ENCODE measurements at regions not wholly inside any gene's neighbourhood (a gene's known extent, or its start where the extent isn't known, plus 50 kb on each side); places are given as distances from the start of the nearest gene placed in this dataset.

GRCh38 chr2:236852100-236852976, 233.4 kb upstream of the COPS8 start:
- TF ChIP-seq CTCF (IDR thresholded peaks at IDR 0.05 in 2 of 3, conservative IDR thresholded peaks at IDR 0.05 in 1 of 3; ENCODE audit: insufficient read depth in 2 of 3, low read depth in 1 of 3, low read length in 3 of 3) (no peak), NFIC (IDR thresholded peaks at IDR 0.05) (no peak), MEIS2 (IDR thresholded peaks at IDR 0.05; ENCODE audit: partially characterized antibody) (no peak), TBP (optimal IDR thresholded peaks at IDR 0.05; ENCODE audit: low read depth, low read length) (no peak), ZNF77 (CRISPR knock-in tag; IDR thresholded peaks at IDR 0.05) (no peak), CHD4 (IDR thresholded peaks at IDR 0.05; ENCODE audit: insufficient read depth, insufficient replicate concordance, low read depth, low read length, poor library complexity, severe bottlenecking) (no peak), POLR2AphosphoS5 (IDR thresholded peaks at IDR 0.05; ENCODE audit: control insufficient read depth, insufficient read depth, low read depth, low read length) (no peak), FOSL1 (tag; conservative IDR thresholded peaks at IDR 0.05) (no peak), ZNF277 (CRISPR knock-in tag; IDR thresholded peaks at IDR 0.05; ENCODE audit: borderline replicate concordance) (no peak), PATZ1 (CRISPR knock-in tag; IDR thresholded peaks at IDR 0.05; ENCODE audit: borderline replicate concordance) (no peak), RCOR1 (IDR thresholded peaks at IDR 0.05; ENCODE audit: borderline replicate concordance in 1 of 2, low read depth in 2 of 2, low read length in 2 of 2) (no peak), EZH2 (IDR thresholded peaks at IDR 0.05; ENCODE audit: borderline replicate concordance, low read depth, low read length) (no peak)
- TF ChIP-seq, protein P1, sequence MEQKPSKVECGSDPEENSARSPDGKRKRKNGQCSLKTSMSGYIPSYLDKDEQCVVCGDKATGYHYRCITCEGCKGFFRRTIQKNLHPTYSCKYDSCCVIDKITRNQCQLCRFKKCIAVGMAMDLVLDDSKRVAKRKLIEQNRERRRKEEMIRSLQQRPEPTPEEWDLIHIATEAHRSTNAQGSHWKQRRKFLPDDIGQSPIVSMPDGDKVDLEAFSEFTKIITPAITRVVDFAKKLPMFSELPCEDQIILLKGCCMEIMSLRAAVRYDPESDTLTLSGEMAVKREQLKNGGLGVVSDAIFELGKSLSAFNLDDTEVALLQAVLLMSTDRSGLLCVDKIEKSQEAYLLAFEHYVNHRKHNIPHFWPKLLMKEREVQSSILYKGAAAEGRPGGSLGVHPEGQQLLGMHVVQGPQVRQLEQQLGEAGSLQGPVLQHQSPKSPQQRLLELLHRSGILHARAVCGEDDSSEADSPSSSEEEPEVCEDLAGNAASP (IDR thresholded peaks at IDR 0.05) = no peak

Data from K562 (cell line).